GM18498 (cell line): ENCODE measurements at regions not wholly inside any gene's neighbourhood (a gene's known extent, or its start where the extent isn't known, plus 50 kb on each side); places are given as distances from the start of the nearest gene placed in this dataset.
"Not testable (repeated sequence)": the region's sequence is repeated elsewhere in the genome, so short reads cannot be mapped to it uniquely, and the experiment has no call there.

Experiments
- ATAC-seq: cut with Tn5 transposase; IDR thresholded peaks from one replicate; pipeline ENCODE4 v1.9.1; 2021; ENCODE audit warnings: mild to moderate bottlenecking, moderate library complexity; ENCODE audit not compliant: unreplicated experiment

GRCh38 chr12:42741771-42742510 lies 152.4 kb upstream of the PRICKLE1 start:
- ATAC-seq: no peak

GRCh38 chr12:42741091-42741490 lies 151.5 kb upstream of the PRICKLE1 start:
- no peak for ATAC-seq

DNA sequence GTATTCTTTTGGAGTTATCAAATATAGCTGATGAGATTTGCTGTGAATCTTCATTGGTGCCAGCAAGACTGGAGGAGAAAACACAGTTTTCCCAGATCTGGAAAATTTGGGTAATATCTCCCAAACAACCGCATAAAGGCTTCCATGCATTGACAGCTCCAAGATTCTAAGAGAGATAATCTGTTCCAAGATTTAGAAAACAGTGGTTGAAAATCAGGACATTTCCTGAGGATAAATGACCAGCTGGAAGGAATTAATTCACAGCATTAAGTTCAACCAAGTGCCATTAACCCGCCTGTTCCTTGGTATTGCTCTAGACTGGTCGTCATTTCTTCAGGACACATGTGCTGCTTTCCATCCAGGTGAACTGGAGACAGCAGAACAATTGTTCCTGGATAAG lies 147.9 kb upstream of the PRICKLE1 start:
- ATAC-seq: no peak

DNA sequence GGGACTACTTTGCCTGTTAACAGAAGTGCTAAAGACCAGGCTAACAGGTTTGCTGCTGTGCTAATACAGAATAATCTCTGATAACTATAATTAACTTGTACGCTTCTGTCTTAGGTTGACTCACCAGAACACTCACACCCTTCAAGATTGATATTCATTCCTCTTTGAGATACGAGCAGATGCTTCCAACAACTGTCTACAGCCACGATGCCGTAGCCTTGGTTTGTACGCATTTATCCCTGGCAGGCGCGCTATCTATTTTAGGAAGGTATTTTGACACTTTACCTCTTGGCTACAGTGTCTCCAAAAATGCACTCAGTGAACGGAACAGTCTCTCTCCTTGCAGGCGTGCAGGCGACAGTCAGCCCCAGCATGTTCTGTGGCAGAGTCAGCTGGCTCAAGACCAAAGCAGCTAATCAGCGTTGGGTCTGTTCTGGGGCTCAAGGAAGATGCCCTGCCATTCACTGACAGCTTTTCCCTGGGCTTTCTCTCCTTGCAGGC lies 146.4 kb upstream of the PRICKLE1 start:
- no peak for ATAC-seq

- ATAC-seq: no peak
Observed at GRCh38 chr12:42733911-42734310, 144.4 kb upstream of the PRICKLE1 start.

DNA sequence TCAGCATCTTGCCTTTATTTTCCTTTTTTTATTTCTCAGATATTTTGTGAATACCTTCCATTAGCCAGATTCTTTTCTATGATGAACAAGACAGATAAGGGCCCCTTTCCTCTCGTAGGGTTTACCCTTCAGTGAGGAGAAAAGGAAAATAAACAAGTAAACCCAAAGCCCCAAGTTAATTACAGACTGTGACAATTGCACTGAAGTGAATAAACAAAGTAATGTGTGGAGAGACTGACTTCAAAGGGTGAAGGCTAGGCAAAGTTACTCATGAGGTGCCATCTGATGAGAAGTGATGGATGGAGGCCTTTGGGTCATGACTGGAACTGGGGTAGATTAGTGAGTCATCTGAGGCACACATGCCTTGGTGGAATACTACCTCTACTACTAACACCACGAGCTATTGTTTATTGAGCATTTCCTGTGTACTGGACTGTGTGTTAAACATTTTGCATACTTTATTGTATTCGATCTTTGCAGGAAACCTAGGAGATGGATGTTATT lies 143.4 kb upstream of the PRICKLE1 start:
- no peak for ATAC-seq

GRCh38 chr12:42730291-42730690 lies 140.7 kb upstream of the PRICKLE1 start:
- no peak for ATAC-seq

DNA sequence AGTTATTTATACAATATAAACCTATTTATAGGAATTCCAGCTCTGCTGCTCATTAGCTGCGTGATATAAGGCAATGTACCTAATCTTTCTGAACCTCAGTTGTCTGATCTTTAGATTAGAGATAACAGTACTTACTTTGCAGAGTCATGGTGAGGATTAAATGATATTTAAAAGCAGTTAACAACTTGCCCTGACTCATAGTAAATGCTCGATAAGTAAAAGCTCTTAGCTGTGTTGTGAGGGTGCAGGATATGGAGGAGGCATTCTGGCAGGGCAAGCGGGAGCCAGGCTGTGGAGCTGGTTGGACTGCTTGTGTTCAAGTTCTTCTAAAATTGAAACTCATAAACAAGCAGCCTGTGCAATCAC lies 140.0 kb upstream of the PRICKLE1 start:
- no peak for ATAC-seq

DNA sequence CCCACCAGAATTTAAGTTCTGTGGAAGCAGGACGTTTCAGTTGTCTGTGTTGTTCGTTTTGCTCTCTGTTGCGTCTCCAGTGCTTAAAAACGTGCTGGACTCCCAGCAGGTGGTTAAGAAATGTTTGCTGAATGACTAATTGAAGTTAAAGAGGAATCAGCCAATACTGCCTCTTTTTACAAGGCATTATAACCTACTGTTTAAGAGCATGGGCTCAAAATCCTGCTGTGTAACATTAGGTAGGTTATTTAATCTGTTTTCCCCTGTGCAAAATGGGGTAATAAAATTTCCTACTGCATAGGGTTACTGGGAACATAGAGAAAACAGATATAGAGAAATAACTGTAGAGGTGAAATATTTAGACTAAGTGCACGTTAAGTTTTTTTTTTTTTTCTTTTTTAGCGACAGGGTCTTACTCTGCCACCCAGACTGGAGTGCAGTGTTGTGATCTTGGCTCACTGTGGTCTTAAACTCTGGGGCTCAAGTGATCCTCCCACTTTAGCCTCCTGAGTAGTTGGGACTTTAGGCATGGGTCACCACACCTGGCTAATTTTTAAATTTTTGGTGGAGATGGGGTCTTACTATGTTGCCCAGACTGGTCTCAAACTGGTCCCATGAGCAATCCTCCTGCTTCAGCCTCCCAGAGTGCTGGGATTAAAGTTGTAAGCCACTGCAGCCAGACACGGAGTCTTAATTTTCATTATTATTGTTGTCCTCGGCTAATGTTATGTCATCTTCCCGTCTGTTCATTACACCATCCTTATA lies 139.4 kb upstream of the PRICKLE1 start:
- ATAC-seq: no peak

- no peak for ATAC-seq
Observed at GRCh38 chr12:42728287-42728686, 138.7 kb upstream of the PRICKLE1 start.

DNA sequence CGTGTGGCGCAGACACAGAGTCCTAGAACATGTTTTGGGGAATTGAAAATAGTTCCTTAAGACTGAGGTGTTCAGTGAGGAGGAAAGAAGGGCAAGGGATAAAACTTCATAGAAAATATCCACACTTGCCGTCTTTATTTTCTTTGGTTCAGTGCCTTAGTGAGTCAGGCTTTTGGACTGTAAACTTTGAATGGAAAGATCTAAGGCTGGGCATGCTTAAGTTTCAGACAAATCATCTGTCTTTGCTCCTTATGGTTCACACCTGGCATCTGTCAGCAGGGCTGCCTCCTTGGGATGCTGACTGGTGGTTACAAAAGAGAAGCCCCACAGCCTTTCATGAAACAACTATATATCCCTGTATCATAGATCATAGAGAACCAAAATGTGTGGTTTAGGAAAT lies 136.3 kb upstream of the PRICKLE1 start:
- ATAC-seq: no peak

GRCh38 chr12:42716491-42716891 lies 126.9 kb upstream of the PRICKLE1 start:
- no peak for ATAC-seq

DNA sequence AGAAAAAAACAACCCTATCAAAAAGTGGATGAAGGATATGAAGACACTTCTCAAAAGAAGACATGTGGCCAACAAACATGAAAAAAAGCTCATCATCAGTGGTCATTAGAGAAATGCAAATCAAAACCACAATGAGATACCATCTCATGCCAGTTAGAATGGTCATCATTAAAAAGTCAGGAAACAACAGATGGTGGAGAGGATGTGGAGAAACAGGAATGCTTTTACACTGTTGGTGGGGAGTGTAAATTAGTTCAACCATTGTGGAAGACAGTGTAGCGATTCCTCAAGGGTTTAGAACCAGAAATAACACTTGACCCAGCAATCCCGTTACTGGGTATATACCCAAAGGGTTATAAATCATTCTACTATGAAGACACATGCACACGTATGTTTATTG lies 124.0 kb upstream of the PRICKLE1 start:
- not testable (repeated sequence) for ATAC-seq

DNA sequence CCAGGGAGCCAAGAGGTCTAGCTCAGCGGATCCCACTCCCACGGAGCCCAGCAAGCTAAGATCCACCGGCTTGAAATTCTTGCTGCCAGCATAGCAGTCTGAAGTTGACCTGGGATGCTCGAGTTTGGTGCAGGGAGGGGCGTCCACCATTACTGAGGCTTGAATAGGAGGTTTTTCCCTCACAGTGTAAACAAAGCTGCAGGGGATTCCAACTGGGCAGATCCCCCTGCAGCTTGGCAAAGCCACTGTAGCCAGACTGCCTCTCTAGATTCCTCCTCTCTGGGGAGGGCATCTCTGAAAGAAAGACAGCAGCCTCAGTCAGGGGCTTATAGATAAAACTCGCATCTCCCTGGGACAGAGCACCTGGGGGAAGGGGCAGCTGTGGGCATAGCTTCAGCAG lies 118.8 kb upstream of the PRICKLE1 start:
- not testable (repeated sequence) for ATAC-seq

- ATAC-seq: no peak
Observed at GRCh38 chr12:42707312-42708226, 118.0 kb upstream of the PRICKLE1 start.

DNA sequence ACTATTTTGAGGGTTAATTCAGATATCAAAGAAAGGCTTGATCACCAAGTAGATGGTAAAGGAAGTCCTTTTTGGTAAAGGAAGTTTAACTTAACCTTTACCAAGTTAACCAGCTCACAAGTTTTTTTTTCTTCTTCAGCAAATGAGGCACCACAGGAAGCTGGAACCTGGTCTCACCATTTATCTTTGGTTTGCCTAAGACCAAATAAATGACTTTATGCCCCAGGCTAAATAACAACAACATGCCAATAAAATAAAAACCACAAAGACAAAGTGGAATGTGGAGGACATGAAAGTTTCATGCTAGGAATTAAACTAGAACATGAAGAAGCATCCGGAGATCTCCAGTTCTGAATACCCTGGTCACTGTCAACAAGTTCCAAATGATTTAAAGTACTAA lies 116.8 kb upstream of the PRICKLE1 start:
- no peak for ATAC-seq

- no peak for ATAC-seq
Observed at GRCh38 chr12:42705863-42706262, 116.3 kb upstream of the PRICKLE1 start.

GRCh38 chr12:42704810-42705401 lies 115.4 kb upstream of the PRICKLE1 start:
- ATAC-seq: no peak

DNA sequence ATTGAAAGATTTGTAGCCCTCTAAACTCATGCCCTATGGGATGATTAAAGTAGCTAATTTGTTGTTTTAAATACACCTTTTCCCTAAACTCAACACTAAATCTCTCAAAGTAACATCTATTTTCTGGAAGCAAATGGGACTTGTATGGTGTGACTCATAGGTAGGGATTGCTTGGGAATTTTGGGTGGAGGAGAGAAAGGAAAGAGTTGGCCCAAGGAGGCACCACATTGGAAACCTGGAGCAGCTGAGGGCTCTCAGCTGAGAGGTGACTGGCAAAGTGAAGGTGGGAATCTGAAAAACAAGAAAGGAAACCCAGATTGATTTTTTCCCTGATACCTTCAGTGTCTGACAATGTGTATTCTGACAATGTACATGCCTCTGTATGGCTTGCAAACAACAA lies 114.8 kb upstream of the PRICKLE1 start:
- no peak for ATAC-seq

DNA sequence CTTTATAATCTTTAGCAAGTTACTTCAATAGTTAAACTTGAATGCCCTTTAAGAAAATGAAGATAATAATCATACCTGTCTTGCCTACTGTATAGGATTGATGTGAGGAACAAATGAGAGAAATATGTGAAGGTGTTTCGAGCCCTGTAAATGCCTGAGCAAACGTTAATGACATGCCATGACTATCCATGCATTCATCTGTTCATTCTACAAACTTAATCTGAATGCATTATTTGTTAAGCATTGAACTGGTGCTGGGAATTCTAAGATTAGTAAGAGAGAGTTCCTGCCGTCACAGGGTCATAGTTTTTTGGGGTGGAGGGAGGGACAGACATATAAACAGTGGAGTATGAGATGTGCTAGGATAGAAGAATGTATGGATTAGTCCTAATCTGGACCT lies 111.5 kb upstream of the PRICKLE1 start:
- ATAC-seq: no peak

DNA sequence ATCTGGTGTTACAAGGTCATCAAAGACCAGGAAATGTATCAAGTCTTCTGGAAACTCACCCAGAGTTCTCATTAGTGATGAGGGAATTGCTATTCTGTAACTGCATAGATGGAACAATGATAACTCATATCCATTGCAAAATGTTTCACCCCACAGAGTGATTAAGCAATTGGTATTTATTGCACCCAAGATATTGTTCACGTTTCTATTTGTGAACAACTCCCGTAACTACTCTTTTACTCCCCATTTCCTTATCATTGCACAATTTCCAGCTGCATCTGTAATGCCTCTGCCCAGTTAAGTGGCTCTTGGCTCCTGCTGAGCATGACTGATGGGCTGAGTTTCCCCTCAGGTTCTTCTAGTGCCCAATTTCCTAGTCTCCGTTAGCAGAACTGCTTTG lies 108.7 kb upstream of the PRICKLE1 start:
- ATAC-seq: no peak
